GM23338 (cell line): ENCODE measurements at regions not wholly inside any gene's neighbourhood (a gene's known extent, or its start where the extent isn't known, plus 50 kb on each side); places are given as distances from the start of the nearest gene placed in this dataset.

ENCODE experiments used
- ATAC-seq: fragments of 200-7000 bp; cut with Tn5 transposase; 3 replicates; pipeline ENCODE4 v1.9.1; 2020
- DNase-seq: peaks from one replicate; pipeline ENCODE4 v3.0.0-alpha.2; 2015; ENCODE audit warnings: low spot score
- H2AFZ ChIP-seq: fragments of 200-600 bp; sonication (generic); 2 replicates; pipeline ENCODE4 v1.8.0; 2016; ENCODE audit warnings: antibody characterized with exemption, mild to moderate bottlenecking, moderate library complexity
- H3F3A ChIP-seq: fragments of 200-600 bp; sonication (generic); replicated peaks from 2 replicates; pipeline ENCODE4 v1.8.0; 2017; ENCODE audit warnings: antibody characterized with exemption, mixed run types, low read depth
- H3K27ac ChIP-seq: fragments of 200-600 bp; sonication (generic); 2 replicates; pipeline ENCODE4 v1.6.1; 2016; ENCODE audit warnings: low read depth
- H3K27me3 ChIP-seq: fragments of 200-600 bp; sonication (generic); 2 replicates; pipeline ENCODE4 v1.8.0; 2016; ENCODE audit warnings: mild to moderate bottlenecking, mixed run types, moderate library complexity; ENCODE audit not compliant: insufficient read depth
- H3K36me3 ChIP-seq: fragments of 200-600 bp; sonication (generic); 2 replicates; pipeline ENCODE4 v1.8.0; 2016; ENCODE audit warnings: mild to moderate bottlenecking; ENCODE audit not compliant: insufficient read depth
- H3K4me1 ChIP-seq: fragments of 200-600 bp; sonication (generic); 2 replicates; pipeline ENCODE4 v1.8.0; 2016; ENCODE audit warnings: mild to moderate bottlenecking, moderate library complexity; ENCODE audit not compliant: insufficient read depth
- H3K4me2 ChIP-seq: fragments of 200-600 bp; sonication (generic); 2 replicates; pipeline ENCODE4 v1.7.1; 2017; ENCODE audit warnings: mixed run types
- H3K4me3 ChIP-seq: fragments of 200-600 bp; sonication (generic); 2 replicates; pipeline ENCODE4 v1.6.1; 2016; ENCODE audit warnings: mixed run types
- H3K79me2 ChIP-seq: fragments of 200-600 bp; sonication (generic); replicated peaks from 2 replicates; pipeline ENCODE4 v1.8.0; 2017; ENCODE audit warnings: mild to moderate bottlenecking; ENCODE audit not compliant: insufficient read depth
- H3K9me2 ChIP-seq: fragments of 200-600 bp; sonication (generic); 2 replicates; pipeline ENCODE4 v1.8.0; 2017; ENCODE audit not compliant: insufficient read depth
- H4K20me1 ChIP-seq: fragments of 200-600 bp; sonication (generic); replicated peaks from 2 replicates; pipeline ENCODE4 v1.8.0; 2017; ENCODE audit warnings: mild to moderate bottlenecking; ENCODE audit not compliant: insufficient read depth
- H3K27ac Mint-ChIP-seq: 2 replicates; pipeline ENCODE4 v1.8.0; 2020; ENCODE audit warnings: inconsistent platforms, mild to moderate bottlenecking, moderate library complexity, mixed read lengths
- H3K27me3 Mint-ChIP-seq: 3 replicates; pipeline ENCODE4 v1.8.0; 2022; ENCODE audit warnings: low read depth, mild to moderate bottlenecking, moderate library complexity, mixed read lengths, inconsistent platforms; ENCODE audit not compliant: insufficient read depth, poor library complexity
- H3K36me3 Mint-ChIP-seq: 3 replicates; pipeline ENCODE4 v1.8.0; 2021; ENCODE audit warnings: low read depth, mild to moderate bottlenecking, inconsistent platforms, moderate library complexity, mixed read lengths
- H3K4me1 Mint-ChIP-seq: 3 replicates; pipeline ENCODE4 v1.8.0; 2020; ENCODE audit warnings: mild to moderate bottlenecking, inconsistent platforms, mixed read lengths
- H3K4me3 Mint-ChIP-seq: 3 replicates; pipeline ENCODE4 v1.8.0; 2021; ENCODE audit warnings: moderate library complexity, mild to moderate bottlenecking, inconsistent platforms, mixed read lengths
- H3K9me3 Mint-ChIP-seq: 3 replicates; pipeline ENCODE4 v1.8.0; 2020; ENCODE audit warnings: moderate library complexity, mild to moderate bottlenecking, inconsistent platforms, mixed read lengths
- CREB1 ChIP-seq: fragments of 250-450 bp; sonication (Bioruptor Pico); IDR thresholded peaks from 2 replicates; pipeline ENCODE4 v1.5.0; 2020; ENCODE audit warnings: low read depth, mild to moderate bottlenecking, moderate library complexity
- CTCF ChIP-seq, 2 experiments: fragments of 200-600 bp in 1 of 2; sonication (generic) in 1 of 2; conservative IDR thresholded peaks; 2 replicates each; pipeline versions ENCODE4 v1.5.1 to v1.6.1; 2016 to 2017; ENCODE audit warnings: antibody characterized with exemption in 2 of 2, low read depth in 2 of 2, mild to moderate bottlenecking in 2 of 2, moderate library complexity in 1 of 2
- ETS1 ChIP-seq: IDR thresholded peaks from 2 replicates; pipeline ENCODE4 v1.6.1; 2016; ENCODE audit warnings: antibody characterized with exemption
- EZH2 ChIP-seq: fragments of 200-600 bp; sonication (generic); IDR thresholded peaks from one replicate; pipeline ENCODE4 v1.8.0; 2017; ENCODE audit warnings: antibody characterized with exemption, mild to moderate bottlenecking, low read depth; ENCODE audit not compliant: unreplicated experiment
- EZH2phosphoT487 ChIP-seq: fragments of 200-600 bp; sonication (generic); IDR thresholded peaks from one replicate; pipeline ENCODE4 v1.8.1; 2018; ENCODE audit warnings: antibody characterized with exemption; ENCODE audit not compliant: unreplicated experiment
- JUNB ChIP-seq: IDR thresholded peaks from one replicate; pipeline ENCODE4 v1.6.1; 2016; ENCODE audit warnings: antibody characterized with exemption; ENCODE audit not compliant: unreplicated experiment
- NANOG ChIP-seq: IDR thresholded peaks from 2 replicates; pipeline ENCODE4 v1.6.1; 2016; ENCODE audit warnings: antibody characterized with exemption, borderline replicate concordance
- POLR2AphosphoS5 ChIP-seq: IDR thresholded peaks from 2 replicates; pipeline ENCODE4 v1.6.1; 2016; ENCODE audit warnings: antibody characterized with exemption, low read depth
- STAT1 ChIP-seq: IDR thresholded peaks from one replicate; pipeline ENCODE4 v1.6.1; 2016; ENCODE audit warnings: antibody characterized with exemption; ENCODE audit not compliant: unreplicated experiment
- ZNF114 ChIP-seq: fragments of 250-450 bp; sonication (Bioruptor Pico); IDR thresholded peaks from 2 replicates; pipeline ENCODE4 v1.5.0; 2020; ENCODE audit warnings: mild to moderate bottlenecking, moderate library complexity
- ZNF331 ChIP-seq: fragments of 250-450 bp; sonication (Bioruptor Pico); IDR thresholded peaks from 2 replicates; pipeline ENCODE4 v1.5.0; 2020; ENCODE audit warnings: low read depth, mild to moderate bottlenecking, moderate library complexity
- ZNF462 ChIP-seq: fragments of 250-450 bp; sonication (Bioruptor Pico); IDR thresholded peaks from 2 replicates; pipeline ENCODE4 v1.5.0; 2020; ENCODE audit warnings: mild to moderate bottlenecking, moderate library complexity
- TF ChIP-seq, protein P1 (sequence below): IDR thresholded peaks from one replicate; pipeline ENCODE4 v1.6.1; 2018; ENCODE audit warnings: antibody characterized with exemption; ENCODE audit not compliant: unreplicated experiment

GRCh38 chr18:28952339-28952738, 775.4 kb upstream of the CDH2 start:
- Histone ChIP-seq H3K4me3 (no peak overlapping the region), H3K4me1 (no peaks in the 10 kb centered on the region), H3K9me2 (no peaks in the 10 kb centered on the region), H3K4me2 (no peak overlapping the region), H3K36me3 (no peaks in the 10 kb centered on the region; the same call in none of the 2 replicates), H3K79me2 (no peaks in the 10 kb centered on the region), H2AFZ (no peak overlapping the region), H3F3A (no peaks in the 10 kb centered on the region), H4K20me1 (no peaks in the 10 kb centered on the region), H3K27ac (no peak overlapping the region), H3K27me3 (no peaks in the 10 kb centered on the region)
- peaks cover 2% of the 10 kb centered on the region for H3K27me3 Mint-ChIP-seq
- TF ChIP-seq EZH2phosphoT487 (no peak), ZNF462 (no peak), POLR2AphosphoS5 (no peak), CTCF (conservative IDR thresholded peaks at IDR 0.05; ENCODE audit: low read depth in 2 of 2) (no peak), CREB1 (CRISPR knock-in tag) (no peak), ETS1 (no peak), JUNB (no peak), EZH2 (no peak), ZNF331 (no peak), STAT1 (no peak), NANOG (no peak), ZNF114 (no peak)
- TF ChIP-seq, protein P1, sequence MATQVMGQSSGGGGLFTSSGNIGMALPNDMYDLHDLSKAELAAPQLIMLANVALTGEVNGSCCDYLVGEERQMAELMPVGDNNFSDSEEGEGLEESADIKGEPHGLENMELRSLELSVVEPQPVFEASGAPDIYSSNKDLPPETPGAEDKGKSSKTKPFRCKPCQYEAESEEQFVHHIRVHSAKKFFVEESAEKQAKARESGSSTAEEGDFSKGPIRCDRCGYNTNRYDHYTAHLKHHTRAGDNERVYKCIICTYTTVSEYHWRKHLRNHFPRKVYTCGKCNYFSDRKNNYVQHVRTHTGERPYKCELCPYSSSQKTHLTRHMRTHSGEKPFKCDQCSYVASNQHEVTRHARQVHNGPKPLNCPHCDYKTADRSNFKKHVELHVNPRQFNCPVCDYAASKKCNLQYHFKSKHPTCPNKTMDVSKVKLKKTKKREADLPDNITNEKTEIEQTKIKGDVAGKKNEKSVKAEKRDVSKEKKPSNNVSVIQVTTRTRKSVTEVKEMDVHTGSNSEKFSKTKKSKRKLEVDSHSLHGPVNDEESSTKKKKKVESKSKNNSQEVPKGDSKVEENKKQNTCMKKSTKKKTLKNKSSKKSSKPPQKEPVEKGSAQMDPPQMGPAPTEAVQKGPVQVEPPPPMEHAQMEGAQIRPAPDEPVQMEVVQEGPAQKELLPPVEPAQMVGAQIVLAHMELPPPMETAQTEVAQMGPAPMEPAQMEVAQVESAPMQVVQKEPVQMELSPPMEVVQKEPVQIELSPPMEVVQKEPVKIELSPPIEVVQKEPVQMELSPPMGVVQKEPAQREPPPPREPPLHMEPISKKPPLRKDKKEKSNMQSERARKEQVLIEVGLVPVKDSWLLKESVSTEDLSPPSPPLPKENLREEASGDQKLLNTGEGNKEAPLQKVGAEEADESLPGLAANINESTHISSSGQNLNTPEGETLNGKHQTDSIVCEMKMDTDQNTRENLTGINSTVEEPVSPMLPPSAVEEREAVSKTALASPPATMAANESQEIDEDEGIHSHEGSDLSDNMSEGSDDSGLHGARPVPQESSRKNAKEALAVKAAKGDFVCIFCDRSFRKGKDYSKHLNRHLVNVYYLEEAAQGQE: no peak
- H3K4me1 Mint-ChIP-seq: no peaks in the 10 kb centered on the region
- H3K27ac Mint-ChIP-seq: no peak overlapping the region
- peaks cover 26% of the 10 kb centered on the region; the same call in 2 of the 3 replicates for H3K36me3 Mint-ChIP-seq
- H3K4me3 Mint-ChIP-seq: no peak overlapping the region
- ATAC-seq (no peak), DNase-seq (no peak)
- H3K9me3 Mint-ChIP-seq: peaks cover 33% of the 10 kb centered on the region
